NCI-H2107 treated with DMSO at 0.1 percent for 48 hours (cell line): ENCODE measurements at regions not wholly inside any gene's neighbourhood (a gene's known extent, or its start where the extent isn't known, plus 50 kb on each side); places are given as distances from the start of the nearest gene placed in this dataset.

ENCODE experiments used
- DNase-seq: peaks from one replicate; lab custom pipeline; 2025; ENCODE audit not compliant: unreplicated experiment; lab: John Stamatoyannopoulos, UW

DNA sequence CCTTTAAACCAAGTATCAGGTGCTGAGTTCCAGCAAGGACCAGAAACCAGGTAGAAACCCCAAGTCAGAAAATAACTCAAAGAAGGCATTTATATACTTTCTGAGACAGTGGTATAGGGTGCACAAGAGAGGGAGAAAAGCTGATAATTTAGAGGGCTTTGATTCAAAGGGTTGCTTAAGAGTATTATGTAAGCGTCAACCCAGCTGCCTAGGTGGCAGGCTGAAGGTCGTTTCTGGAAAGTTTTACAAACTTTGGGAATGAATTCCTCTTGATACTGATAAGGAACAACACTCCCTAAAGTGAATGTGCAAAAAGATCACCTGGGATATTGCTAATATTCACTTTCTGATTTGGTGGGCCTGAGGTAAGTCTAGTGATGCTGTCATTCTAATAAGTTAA lies 800.7 kb downstream of the MAFB start:
- DNase-seq = no peak

DNA sequence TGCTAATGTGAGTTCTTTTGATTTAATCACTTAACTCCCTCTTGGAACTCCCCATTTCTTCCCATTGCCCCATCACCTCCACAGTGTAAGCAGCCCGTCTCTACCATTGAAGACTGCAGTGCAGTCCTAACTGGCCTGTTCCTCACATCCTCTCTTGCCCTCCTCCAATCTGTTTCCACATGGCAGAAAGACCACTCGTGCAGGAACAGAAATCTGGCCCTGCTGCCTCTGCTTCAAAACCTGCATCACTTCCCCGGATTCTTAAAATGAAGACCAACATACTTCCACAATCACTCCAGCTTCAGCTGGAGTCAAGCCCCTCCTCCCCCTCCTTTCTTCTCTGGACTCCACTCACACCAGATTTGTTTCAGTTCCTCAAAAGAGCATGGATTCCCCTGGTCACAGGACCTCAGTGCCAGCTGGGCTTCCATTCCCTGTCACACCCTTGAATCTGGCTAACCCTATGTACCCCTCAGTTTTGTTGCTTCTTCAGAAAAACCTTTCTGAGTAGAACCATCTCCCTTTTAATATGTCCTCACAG lies 802.3 kb downstream of the MAFB start:
- no peak for DNase-seq

- no peak for DNase-seq
Measured at GRCh38 chr20:39885975-39886649, 802.9 kb downstream of the MAFB start.

GRCh38 chr20:39882806-39883205 lies 806.2 kb downstream of the MAFB start:
- DNase-seq = no peak

DNA sequence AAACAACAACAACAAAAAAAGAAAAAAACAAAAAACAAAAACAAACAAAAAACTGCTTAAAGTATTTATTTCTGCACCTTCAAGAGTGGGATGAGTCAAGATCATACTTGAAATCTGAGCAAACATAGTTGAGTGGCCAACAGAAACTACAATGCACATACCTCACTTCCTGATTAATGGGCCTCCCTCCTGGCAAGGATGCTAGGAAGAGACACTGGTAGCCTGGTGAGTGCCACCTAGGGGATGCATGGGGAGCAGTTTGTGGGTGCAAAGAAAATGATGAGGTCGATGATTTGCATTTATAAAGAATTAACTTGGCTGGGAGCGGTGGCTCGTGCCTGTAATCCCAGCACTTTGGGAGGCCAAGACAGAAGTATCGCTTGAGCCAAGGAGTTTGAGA lies 808.1 kb downstream of the MAFB start:
- DNase-seq = no peak

- DNase-seq = no peak
Measured at GRCh38 chr20:39879296-39879695, 809.7 kb downstream of the MAFB start.

DNA sequence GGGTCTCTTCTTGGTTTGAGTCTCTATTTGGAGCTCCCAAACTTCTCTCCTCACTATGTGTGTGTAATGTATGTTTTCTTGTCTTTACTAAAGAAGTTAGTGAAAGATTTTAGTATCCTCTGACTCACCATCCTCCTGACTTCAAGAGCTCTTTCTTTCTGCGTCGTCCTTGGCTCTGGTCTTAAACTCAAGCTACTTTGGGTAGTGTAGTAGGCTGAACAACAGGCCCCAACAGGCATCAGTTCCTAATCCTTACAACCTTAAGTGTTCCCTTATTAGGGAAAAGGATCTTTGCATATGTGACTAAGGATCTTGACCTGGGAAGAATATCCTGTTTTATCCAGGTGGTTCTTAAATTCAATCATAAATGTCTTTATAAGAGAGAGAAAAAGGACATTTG lies 810.2 kb downstream of the MAFB start:
- no peak for DNase-seq

GRCh38 chr20:39878320-39878719 lies 810.7 kb downstream of the MAFB start:
- no peak for DNase-seq

DNA sequence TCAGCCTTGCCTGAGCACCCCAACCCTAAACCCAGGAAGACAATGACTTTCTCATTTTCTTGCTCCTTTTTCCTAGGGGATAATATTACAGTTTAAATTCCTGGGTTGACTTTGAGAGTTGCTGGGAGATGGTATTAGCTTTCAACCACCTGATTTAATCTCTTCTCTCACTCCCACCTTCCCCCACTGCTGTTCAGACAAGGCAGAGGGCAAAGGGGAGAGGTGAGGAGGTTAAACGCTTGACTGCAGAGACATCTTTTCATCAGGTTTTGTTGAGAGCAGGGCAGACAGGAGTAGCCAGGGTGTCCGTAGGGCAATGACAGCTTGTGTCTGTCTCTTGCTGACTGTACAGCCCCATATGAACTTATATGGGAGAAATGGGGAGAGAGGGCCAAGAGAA lies 811.2 kb downstream of the MAFB start:
- DNase-seq = no peak

DNA sequence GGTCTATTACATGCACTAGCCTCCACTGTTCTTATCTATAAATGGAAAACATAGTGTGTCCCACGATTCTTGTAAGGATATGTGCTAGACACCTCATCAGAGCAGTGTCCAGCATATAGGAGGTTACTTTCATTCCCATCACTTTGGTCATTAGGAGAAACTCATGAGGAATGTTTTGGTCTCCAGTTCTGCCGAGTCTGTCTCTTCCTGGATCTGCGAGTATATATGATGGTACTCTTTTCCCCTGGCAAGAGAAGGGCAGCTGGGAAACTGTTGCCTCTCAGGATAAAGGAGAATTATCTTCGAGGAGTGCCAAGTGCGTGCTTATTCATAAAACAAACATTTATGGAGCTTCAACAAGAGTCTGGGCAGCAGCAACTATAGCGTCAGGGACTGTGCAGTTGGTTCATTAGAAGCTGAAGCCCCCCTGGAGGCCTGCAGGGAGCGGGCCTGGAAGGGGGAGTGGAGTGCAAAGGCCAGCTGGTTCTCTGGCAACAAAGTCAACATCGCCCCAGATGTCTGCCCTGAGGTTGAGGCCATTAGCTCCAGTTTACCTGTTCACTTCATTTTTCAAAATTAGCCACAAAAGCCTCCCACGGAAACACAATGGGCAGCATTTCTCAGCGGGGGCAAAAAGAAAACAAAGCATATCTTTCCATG lies 811.9 kb downstream of the MAFB start:
- DNase-seq = no peak

GRCh38 chr20:39875492-39876110 lies 813.4 kb downstream of the MAFB start:
- no peak for DNase-seq

DNA sequence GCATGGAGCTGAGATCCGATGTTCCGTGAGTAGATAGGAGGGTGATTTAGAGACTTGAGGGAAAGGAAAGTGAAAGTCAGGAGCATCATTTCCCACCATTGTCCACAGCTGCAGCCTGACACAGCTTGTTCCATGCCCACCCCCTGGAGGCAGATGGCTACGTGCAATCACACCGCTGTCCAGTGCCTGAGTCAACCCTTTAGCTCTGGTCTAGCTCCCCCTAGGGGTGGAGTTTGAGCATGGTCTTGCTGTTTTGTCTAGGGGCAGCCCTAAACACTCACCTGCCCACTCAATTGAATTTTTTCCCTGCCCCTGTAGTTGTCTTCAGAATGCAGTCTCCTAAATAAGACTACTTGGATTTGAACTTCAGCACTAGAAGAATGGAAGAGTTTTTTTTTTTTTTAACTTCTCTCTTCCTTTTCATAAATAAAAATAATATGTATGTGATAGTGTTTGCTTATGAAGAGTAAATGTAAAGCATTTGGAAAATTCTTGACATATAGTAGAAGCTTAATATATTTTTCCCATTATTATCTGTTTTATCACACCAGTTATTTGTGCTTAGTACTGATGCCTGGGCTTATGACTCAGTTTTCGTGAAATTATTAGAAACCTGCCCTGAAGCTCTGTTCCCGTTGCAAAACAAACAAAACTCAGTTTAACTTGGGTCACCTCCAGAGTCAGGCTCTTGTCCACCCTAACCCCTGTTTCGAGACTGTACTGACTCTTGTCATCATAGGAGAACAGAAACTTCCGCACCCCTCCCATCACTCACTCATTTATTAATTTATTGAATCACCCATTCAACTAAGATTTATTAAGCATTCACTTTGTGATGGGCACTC lies 814.8 kb downstream of the MAFB start:
- DNase-seq = no peak

DNA sequence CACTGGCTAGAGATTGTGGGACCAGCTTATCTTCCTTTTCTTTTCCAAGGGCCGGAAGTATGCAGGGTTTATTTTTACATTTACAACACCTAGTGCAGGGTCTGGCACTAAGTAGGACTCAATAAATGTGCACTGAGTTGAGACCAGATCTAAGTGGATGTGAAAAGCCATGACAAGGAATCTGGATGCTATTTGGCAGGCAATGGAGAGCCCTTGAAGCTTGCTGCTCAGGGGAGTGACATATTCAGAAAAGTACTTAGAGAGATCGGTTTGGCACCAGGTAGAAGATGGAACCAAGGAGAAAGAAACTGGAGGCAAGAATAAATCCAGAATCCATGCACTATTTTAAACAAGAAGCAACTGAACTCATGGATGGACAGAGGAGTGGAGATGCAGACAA lies 815.8 kb downstream of the MAFB start:
- no peak for DNase-seq

GRCh38 chr20:39871013-39871412 lies 818.0 kb downstream of the MAFB start:
- DNase-seq = no peak

- no peak for DNase-seq
Measured at GRCh38 chr20:39865446-39865845, 823.6 kb downstream of the MAFB start.

- DNase-seq = no peak
Measured at GRCh38 chr20:39862470-39862891, 826.6 kb downstream of the MAFB start.

GRCh38 chr20:39861381-39861780 lies 827.7 kb downstream of the MAFB start:
- no peak for DNase-seq

DNA sequence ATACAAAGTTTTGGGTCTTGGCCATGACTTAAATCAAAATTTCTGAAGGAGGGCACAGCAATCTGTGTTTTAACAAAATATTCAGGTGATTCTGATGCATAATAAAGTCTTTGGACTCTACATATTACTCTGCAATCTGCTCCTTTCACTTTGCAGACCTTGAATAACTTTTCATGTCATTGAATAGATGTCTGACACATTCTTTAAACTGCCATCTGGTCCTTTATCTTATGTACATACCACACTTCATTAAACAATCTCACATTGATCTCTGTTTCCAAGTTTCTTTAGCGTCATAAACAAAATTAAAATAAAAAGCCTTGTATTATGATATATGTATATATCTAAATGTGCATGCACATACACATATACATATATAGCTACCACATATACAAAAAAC lies 831.2 kb downstream of the MAFB start:
- DNase-seq = no peak

DNA sequence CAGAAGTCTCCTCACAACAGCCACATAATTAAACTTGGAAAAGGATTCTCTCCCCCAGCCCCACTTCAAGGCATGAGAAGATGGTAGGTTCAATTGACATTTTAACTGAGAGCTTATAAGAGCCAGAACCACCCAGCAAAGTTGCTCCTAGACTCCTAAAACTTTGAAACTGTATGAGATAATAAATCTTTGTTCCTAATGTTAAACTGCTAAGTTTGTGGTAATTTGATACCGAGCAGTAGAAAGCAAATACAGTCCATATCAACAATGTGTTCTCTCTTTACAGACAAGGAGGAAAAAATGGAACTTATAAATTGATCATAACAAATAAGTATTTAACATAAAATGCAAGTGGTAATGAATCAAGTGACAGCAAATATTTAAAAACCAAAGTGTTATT lies 831.8 kb downstream of the MAFB start:
- DNase-seq = no peak

DNA sequence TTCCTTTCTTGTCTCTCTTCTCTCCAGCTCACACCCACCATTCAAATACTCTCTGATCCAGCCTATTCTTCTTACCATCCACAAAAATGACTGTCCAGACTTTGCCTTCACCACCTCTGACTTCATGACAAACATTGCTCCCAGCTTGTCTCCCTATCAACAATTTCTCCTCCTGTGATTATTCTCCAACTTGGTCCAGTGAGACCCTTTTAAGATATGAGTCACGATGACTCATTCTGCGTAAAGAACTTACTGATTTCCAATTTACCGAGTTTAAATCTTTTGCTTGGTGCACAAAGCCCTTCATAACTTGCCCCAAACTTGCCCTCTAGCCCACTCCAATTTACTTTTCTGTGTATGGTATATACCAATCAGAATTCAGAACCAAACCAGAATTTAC lies 833.2 kb downstream of the MAFB start:
- no peak for DNase-seq

- DNase-seq = no peak
Measured at GRCh38 chr20:39855056-39855455, 834.0 kb downstream of the MAFB start.
